NCI-H128 (cell line): ENCODE measurements at regions not wholly inside any gene's neighbourhood (a gene's known extent, or its start where the extent isn't known, plus 50 kb on each side); places are given as distances from the start of the nearest gene placed in this dataset.
"Not testable (repeated sequence)": the region's sequence is repeated elsewhere in the genome, so short reads cannot be mapped to it uniquely, and the experiment has no call there.

Experiments
- DNase-seq: peaks from one replicate; lab custom pipeline; 2025; ENCODE audit not compliant: unreplicated experiment; lab: John Stamatoyannopoulos, UW

- no peak for DNase-seq
Observed at GRCh38 chr1:110260194-110260593, 50.1 kb downstream of the KCNC4 start.

- DNase-seq, result no peak
Observed at GRCh38 chr1:110262296-110262695, 52.2 kb downstream of the KCNC4 start.

GRCh38 chr1:110262846-110263631 lies 52.9 kb downstream of the KCNC4 start:
- DNase-seq, result no peak

- no peak for DNase-seq
Observed at GRCh38 chr1:110264430-110264829, 54.3 kb downstream of the KCNC4 start.

GRCh38 chr1:110265186-110265585 lies 55.1 kb downstream of the KCNC4 start:
- DNase-seq, result no peak

GRCh38 chr1:110266834-110267233 lies 56.7 kb downstream of the KCNC4 start:
- no peak for DNase-seq

GRCh38 chr1:110267260-110267659 lies 57.1 kb downstream of the KCNC4 start:
- DNase-seq, result no peak

GRCh38 chr1:110272045-110272444 lies 61.9 kb downstream of the KCNC4 start:
- DNase-seq, result no peak

- DNase-seq, result not testable (repeated sequence)
Observed at GRCh38 chr1:110273832-110274231, 63.7 kb downstream of the KCNC4 start.

- DNase-seq, result no peak
Observed at GRCh38 chr1:110280126-110280525, 59.1 kb upstream of the RBM15 start.

- DNase-seq, result no peak
Observed at GRCh38 chr1:110280804-110281203, 58.4 kb upstream of the RBM15 start.

- peak; percentile 64 for DNase-seq
Observed at GRCh38 chr1:110281363-110282290, 57.5 kb upstream of the RBM15 start.

GRCh38 chr1:110282395-110282794 lies 56.8 kb upstream of the RBM15 start:
- DNase-seq, result no peak

- DNase-seq, result no peak
Observed at GRCh38 chr1:110283677-110284076, 55.5 kb upstream of the RBM15 start.

- DNase-seq, result no peak
Observed at GRCh38 chr1:110285316-110285715, 53.9 kb upstream of the RBM15 start.

GRCh38 chr1:110286564-110286963 lies 52.6 kb upstream of the RBM15 start:
- no peak for DNase-seq

GRCh38 chr1:110288111-110288510 lies 51.1 kb upstream of the RBM15 start:
- DNase-seq, result no peak
